HCT116 (cell line): ENCODE measurements at regions not wholly inside any gene's neighbourhood (a gene's known extent, or its start where the extent isn't known, plus 50 kb on each side); places are given as distances from the start of the nearest gene placed in this dataset.

Source experiments
- ATAC-seq: fragments of 200-7000 bp; cut with Tn5 transposase; 2 replicates; pipeline ENCODE4 v1.9.1; 2020; ENCODE audit warnings: mild to moderate bottlenecking, moderate library complexity
- BruUV-seq: library from RNA; stranded (reverse); fragments of 400-500 nt; replicated peaks from 2 replicates; lab custom pipeline; 2021; lab: Mats Ljungman, UMichigan
- CTCF ChIA-PET: fragments of 300-600 bp; sonication (Branson Sonifier 250); formaldehyde crosslinking; loops from one replicate; lab custom pipeline; 2021; ENCODE audit warnings: antibody characterized with exemption; lab: Charles Lee
- POLR2A ChIA-PET: fragments of 300-600, 350-600 bp; sonication (Branson Sonifier 250); formaldehyde crosslinking; loops from one replicate; lab custom pipeline; 2021; ENCODE audit warnings: antibody characterized with exemption; lab: Charles Lee
- RAD21 ChIA-PET, 2 experiments: fragments of 300-600 bp; sonication (Branson Sonifier 250); formaldehyde crosslinking; loops; one replicate each; lab custom pipeline; 2023; ENCODE audit warnings: low total read pairs in 2 of 2; ENCODE audit not compliant: uncharacterized antibody in 2 of 2, unreplicated experiment in 2 of 2, low non-redundant PET in 1 of 2; lab: Charles Lee
- DNase-seq: peaks from one replicate; pipeline ENCODE4 v3.0.0-alpha.2; 2010; ENCODE audit warnings: low read depth, low spot score
- H2AFZ ChIP-seq: fragments of 200-600 bp; shearing (Covaris generic), sonication (generic); 2 replicates; pipeline ENCODE4 v1.6.1; 2017; ENCODE audit warnings: low read depth, mixed run types, mixed read lengths, antibody characterized with exemption, low read length; ENCODE audit not compliant: poor library complexity, severe bottlenecking
- H3K27ac ChIP-seq: 2 replicates; pipeline ENCODE4 v1.5.1; 2012; ENCODE audit warnings: low read depth, low read length
- H3K27me3 ChIP-seq: fragments of 200-600 bp; sonication (generic); 2 replicates; pipeline ENCODE4 v1.6.1; 2016; ENCODE audit warnings: mixed run types, low read length, mixed read lengths; ENCODE audit not compliant: insufficient read depth
- H3K36me3 ChIP-seq, 2 experiments: fragments of 200-500 bp in 1 of 2; fragments of 200-600 bp in 1 of 2; sonication (Bioruptor generic) in 1 of 2; sonication (generic) in 1 of 2; 2 replicates each; pipeline versions ENCODE4 v1.5.1 to v1.6.1; 2014 to 2016; ENCODE audit warnings: low read length in 2 of 2, inconsistent platforms in 1 of 2, mixed read lengths in 1 of 2, mixed run types in 1 of 2; ENCODE audit not compliant: insufficient read depth in 2 of 2, control insufficient read depth in 1 of 2
- H3K4me1 ChIP-seq, 2 experiments: fragments of 200-600 bp in 1 of 2; sonication (generic) in 1 of 2; 2 replicates each; pipeline versions ENCODE4 v1.5.1 to v1.6.1; 2012 to 2017; ENCODE audit warnings: low read length in 2 of 2, inconsistent platforms in 1 of 2, mild to moderate bottlenecking in 1 of 2, mixed read lengths in 1 of 2, mixed run types in 1 of 2, moderate library complexity in 1 of 2; ENCODE audit not compliant: insufficient read depth in 2 of 2, control insufficient read depth in 1 of 2
- H3K4me2 ChIP-seq: fragments of 200-600 bp; sonication (generic); 2 replicates; pipeline ENCODE4 v1.6.1; 2017; ENCODE audit warnings: mixed run types, low read length, mixed read lengths
- H3K4me3 ChIP-seq, 2 experiments: fragments of 200-600 bp in 1 of 2; sonication (generic) in 1 of 2; replicated peaks in 1 of 2; 2 replicates each; pipeline ENCODE4 v1.5.1; 2011 to 2016; ENCODE audit warnings: low read length in 2 of 2, control low read depth in 1 of 2, low read depth in 1 of 2, mild to moderate bottlenecking in 1 of 2, mixed read lengths in 1 of 2, mixed run types in 1 of 2
- H3K79me2 ChIP-seq: fragments of 200-600 bp; sonication (generic); 2 replicates; pipeline ENCODE4 v1.6.1; 2017; ENCODE audit warnings: mild to moderate bottlenecking, mixed run types, low read length, moderate library complexity, mixed read lengths; ENCODE audit not compliant: insufficient read depth
- H3K9ac ChIP-seq: fragments of 200-600 bp; sonication (generic); 2 replicates; pipeline ENCODE4 v1.6.1; 2016; ENCODE audit warnings: low read length, mixed read lengths
- H3K9me2 ChIP-seq: fragments of 200-600 bp; sonication (generic), shearing (Covaris generic); 2 replicates; pipeline ENCODE4 v1.6.1; 2017; ENCODE audit warnings: mixed run types, mild to moderate bottlenecking, moderate library complexity; ENCODE audit not compliant: insufficient read depth
- H3K9me3 ChIP-seq, 2 experiments: fragments of 200-500 bp in 1 of 2; fragments of 200-600 bp in 1 of 2; sonication (Bioruptor generic) in 1 of 2; sonication (generic) in 1 of 2; 2 replicates each; pipeline ENCODE4 v1.6.1; 2014 to 2017; ENCODE audit warnings: low read length in 2 of 2, mixed read lengths in 2 of 2, inconsistent platforms in 1 of 2, low read depth in 1 of 2, mild to moderate bottlenecking in 1 of 2, mixed run types in 1 of 2, moderate library complexity in 1 of 2; ENCODE audit not compliant: control insufficient read depth in 1 of 2, insufficient read depth in 1 of 2
- H4K20me1 ChIP-seq: fragments of 200-600 bp; sonication (generic), shearing (Covaris generic); 2 replicates; pipeline ENCODE4 v1.6.1; 2017; ENCODE audit warnings: mixed run types, mild to moderate bottlenecking, moderate library complexity; ENCODE audit not compliant: insufficient read depth
- CBX3 ChIP-seq: IDR thresholded peaks from 2 replicates; pipeline ENCODE4 v1.6.1; 2012; ENCODE audit warnings: low read depth
- CEBPB ChIP-seq: IDR thresholded peaks from 2 replicates; pipeline ENCODE4 v1.6.1; 2012; ENCODE audit warnings: low read depth
- CTCF ChIP-seq, 3 experiments: fragments of 200-600 bp in 1 of 3; sonication (generic) in 1 of 3; IDR thresholded peaks in 2 of 3; conservative IDR thresholded peaks in 1 of 3; 2 replicates each; pipeline ENCODE4 v1.5.1; 2012 to 2017; ENCODE audit warnings: low read depth in 2 of 3, low read length in 2 of 3, antibody characterized with exemption in 1 of 3, borderline replicate concordance in 1 of 3, control low read depth in 1 of 3, mild to moderate bottlenecking in 1 of 3, mixed read lengths in 1 of 3, mixed run types in 1 of 3, moderate library complexity in 1 of 3; ENCODE audit not compliant: insufficient read depth in 1 of 3
- ELF1 ChIP-seq: IDR thresholded peaks from 2 replicates; pipeline ENCODE4 v1.6.1; 2012; ENCODE audit warnings: low read depth, borderline replicate concordance
- EZH2 ChIP-seq: fragments of 200-600 bp; sonication (generic); IDR thresholded peaks from 2 replicates; pipeline ENCODE4 v1.6.1; 2017; ENCODE audit warnings: antibody characterized with exemption, mixed run types
- EZH2phosphoT487 ChIP-seq: fragments of 200-600 bp; IDR thresholded peaks from 2 replicates; pipeline ENCODE4 v1.6.1; 2018; ENCODE audit warnings: antibody characterized with exemption, borderline replicate concordance
- FOSL1 ChIP-seq: IDR thresholded peaks from 2 replicates; pipeline ENCODE4 v1.6.1; 2012; ENCODE audit warnings: low read depth
- JUND ChIP-seq: IDR thresholded peaks from 2 replicates; pipeline ENCODE4 v1.6.1; 2012
- POLR2AphosphoS5 ChIP-seq: IDR thresholded peaks from 2 replicates; pipeline ENCODE4 v1.6.1; 2011; ENCODE audit warnings: mild to moderate bottlenecking, low read depth, low read length, moderate library complexity
- RAD21 ChIP-seq: IDR thresholded peaks from 2 replicates; pipeline ENCODE4 v1.6.1; 2012; ENCODE audit warnings: low read depth, mild to moderate bottlenecking
- REST ChIP-seq: IDR thresholded peaks from 2 replicates; pipeline ENCODE4 v1.6.1; 2012; ENCODE audit warnings: low read depth
- SP1 ChIP-seq: IDR thresholded peaks from 2 replicates; pipeline ENCODE4 v1.6.1; 2012; ENCODE audit warnings: low read depth
- SRF ChIP-seq: IDR thresholded peaks from 2 replicates; pipeline ENCODE4 v1.6.1; 2012; ENCODE audit warnings: low read depth
- TCF7L2 ChIP-seq: IDR thresholded peaks from 2 replicates; pipeline ENCODE4 v1.7.0; 2011; ENCODE audit warnings: borderline replicate concordance, inconsistent platforms; ENCODE audit not compliant: insufficient read depth, insufficient read length; ENCODE audit errors: extremely low read depth
- YY1 ChIP-seq: IDR thresholded peaks from 2 replicates; pipeline ENCODE4 v1.6.1; 2011; ENCODE audit warnings: low read length, low read depth, moderate library complexity, mild to moderate bottlenecking; ENCODE audit not compliant: insufficient replicate concordance; ENCODE audit errors: extremely low read depth
- ZBTB33 ChIP-seq: IDR thresholded peaks from 2 replicates; pipeline ENCODE4 v1.6.1; 2011; ENCODE audit warnings: mild to moderate bottlenecking, low read length, moderate library complexity; ENCODE audit not compliant: insufficient replicate concordance; ENCODE audit errors: extremely low read depth
- ZFX ChIP-seq: fragments of 450-650 bp; IDR thresholded peaks from 2 replicates; pipeline ENCODE4 v1.6.1; 2017
- ZNF274 ChIP-seq: fragments of 200-500 bp; sonication (Bioruptor generic); IDR thresholded peaks from 2 replicates; pipeline ENCODE4 v1.6.1; 2014; ENCODE audit warnings: mild to moderate bottlenecking, low read depth, low read length, inconsistent platforms
- intact Hi-C: fragments of 100-400 bp; cut with micrococcal nuclease; formaldehyde crosslinking; loops from 2 replicates; pipeline ENCODE4 v1.10.0; 2022
- TF ChIP-seq, protein P1 (sequence below): IDR thresholded peaks from 2 replicates; pipeline ENCODE4 v1.6.1; 2012
- TF ChIP-seq, protein P2 (sequence below): IDR thresholded peaks from 2 replicates; pipeline ENCODE4 v1.6.1; 2012

DNA sequence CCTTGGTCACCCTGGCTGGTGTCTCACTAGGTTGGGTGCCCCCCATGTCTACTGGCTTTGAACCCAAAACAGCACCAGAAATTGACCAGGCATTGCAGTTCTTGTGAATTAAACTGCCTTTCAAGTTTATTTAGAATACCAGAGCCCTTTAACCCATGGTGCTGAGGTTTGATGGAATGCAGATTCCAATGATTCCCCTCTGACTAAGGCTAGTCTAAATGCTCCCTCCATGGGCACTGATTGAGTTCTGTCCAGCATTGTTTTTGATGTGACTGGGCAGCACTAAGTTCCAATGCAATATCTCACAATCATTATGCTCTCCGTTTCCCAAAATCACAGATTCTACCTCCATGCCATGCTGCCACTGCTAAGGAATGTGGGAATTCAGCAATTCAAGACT lies 1047.4 kb upstream of the LRRN3 start:
- Histone ChIP-seq H3K79me2 (no peaks in the 10 kb centered on the region), H3K27ac (no peak overlapping the region), H4K20me1 (no peaks in the 10 kb centered on the region), H2AFZ (no peak overlapping the region), H3K27me3 (no peaks in the 10 kb centered on the region), H3K36me3 (no peaks in the 10 kb centered on the region), H3K9me3 (no peaks in the 10 kb centered on the region), H3K9ac (no peak overlapping the region), H3K4me1 (no peaks in the 10 kb centered on the region), H3K4me3 (no peak overlapping the region), H3K9me2 (no peaks in the 10 kb centered on the region), H3K4me2 (no peak overlapping the region)
- intact Hi-C loops: no loop called here
- RAD21 ChIA-PET: no interaction called here
- DNase-seq (no peak), ATAC-seq (no peak)
- POLR2A ChIA-PET: no interaction called here
- BruUV-seq: no TSS peak
- TF ChIP-seq, protein P1, sequence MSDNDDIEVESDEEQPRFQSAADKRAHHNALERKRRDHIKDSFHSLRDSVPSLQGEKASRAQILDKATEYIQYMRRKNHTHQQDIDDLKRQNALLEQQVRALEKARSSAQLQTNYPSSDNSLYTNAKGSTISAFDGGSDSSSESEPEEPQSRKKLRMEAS: no peak
- TF ChIP-seq JUND: no peak
- TF ChIP-seq POLR2AphosphoS5: no peak
- TF ChIP-seq, protein P2, sequence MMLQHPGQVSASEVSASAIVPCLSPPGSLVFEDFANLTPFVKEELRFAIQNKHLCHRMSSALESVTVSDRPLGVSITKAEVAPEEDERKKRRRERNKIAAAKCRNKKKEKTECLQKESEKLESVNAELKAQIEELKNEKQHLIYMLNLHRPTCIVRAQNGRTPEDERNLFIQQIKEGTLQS: no peak
- TF ChIP-seq RAD21: no peak
- no peak for TF ChIP-seq ZBTB33
- no peak for TF ChIP-seq FOSL1
- no peak for TF ChIP-seq ELF1
- no peak for TF ChIP-seq ZFX
- no peak for TF ChIP-seq YY1
- no peak for TF ChIP-seq TCF7L2
- TF ChIP-seq CBX3: no peak
- no peak for TF ChIP-seq SP1
- TF ChIP-seq CEBPB: no peak
- no peak for TF ChIP-seq EZH2phosphoT487
- TF ChIP-seq SRF: no peak
- no peak for TF ChIP-seq ZNF274
- TF ChIP-seq CTCF (IDR thresholded peaks at IDR 0.05 in 2 of 3, conservative IDR thresholded peaks at IDR 0.05 in 1 of 3; ENCODE audit: borderline replicate concordance in 1 of 3, insufficient read depth in 1 of 3, low read depth in 2 of 3, low read length in 2 of 3): no peak
- no peak for TF ChIP-seq REST
- no peak for TF ChIP-seq EZH2
- CTCF ChIA-PET: no interaction called here
